Stimulated activated naive CD8-positive, alpha-beta T cell treated with anti-CD3 and anti-CD28 coated beads, Interleukin-15, amount 100 ng/mL, for 72 hours (primary cell): ENCODE measurements at regions not wholly inside any gene's neighbourhood (a gene's known extent, or its start where the extent isn't known, plus 50 kb on each side); places are given as distances from the start of the nearest gene placed in this dataset.

ENCODE experiments used
- ATAC-seq: fragments of 150-1000 bp; cut with Tn5 transposase; 2 replicates; pipeline ENCODE4 v1.10.0; 2021; ENCODE audit warnings: mild to moderate bottlenecking, moderate library complexity
- DNase-seq, 2 donors: peaks; one replicate each; pipeline ENCODE4 v3.0.0; 2021 to 2022
- H3K27ac Mint-ChIP-seq, 2 donors: one replicate each; pipeline ENCODE4 v1.8.0; 2022; ENCODE audit warnings: mild to moderate bottlenecking in 2 of 2, mixed read lengths in 2 of 2, moderate library complexity in 2 of 2
- H3K27me3 Mint-ChIP-seq: one replicate; pipeline ENCODE4 v1.8.0; 2022; ENCODE audit warnings: mixed read lengths
- H3K4me1 Mint-ChIP-seq: one replicate; pipeline ENCODE4 v1.8.0; 2022; ENCODE audit warnings: mild to moderate bottlenecking, mixed read lengths
- H3K4me3 Mint-ChIP-seq, 2 donors: one replicate each; pipeline ENCODE4 v1.8.0; 2022; ENCODE audit warnings: mild to moderate bottlenecking in 2 of 2, mixed read lengths in 2 of 2, moderate library complexity in 1 of 2
- H3K9me3 Mint-ChIP-seq, 2 donors: one replicate each; pipeline ENCODE4 v1.8.0; 2022; ENCODE audit warnings: mixed read lengths in 2 of 2

DNA sequence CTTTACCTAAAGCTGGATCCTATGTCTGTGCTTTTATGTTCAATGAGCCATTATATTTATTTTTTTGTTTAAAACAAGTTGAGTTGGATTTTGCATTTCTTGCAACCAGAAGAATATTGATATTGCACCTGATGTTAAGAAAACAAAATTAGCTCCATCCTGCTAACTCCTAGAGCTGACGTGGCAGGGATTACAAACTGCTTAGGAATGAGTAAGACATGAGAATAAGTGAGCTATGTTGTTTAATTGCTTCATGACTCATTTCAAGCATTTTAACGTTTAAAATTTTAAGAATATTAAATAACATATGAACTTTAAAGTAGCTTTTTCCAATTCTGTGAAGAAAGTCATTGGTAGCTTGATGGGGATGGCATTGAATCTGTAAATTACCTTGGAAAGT is 663.5 kb downstream of the EPM2A start:
- Mint-ChIP-seq H3K27me3 (peaks cover 28% of the 10 kb centered on the region), H3K4me3 (no peak overlapping the region), H3K27ac (no peak overlapping the region), H3K9me3 (no peaks in the 10 kb centered on the region), H3K4me1 (no peaks in the 10 kb centered on the region)
- ATAC-seq, result no peak
- DNase-seq, result no peak

DNA sequence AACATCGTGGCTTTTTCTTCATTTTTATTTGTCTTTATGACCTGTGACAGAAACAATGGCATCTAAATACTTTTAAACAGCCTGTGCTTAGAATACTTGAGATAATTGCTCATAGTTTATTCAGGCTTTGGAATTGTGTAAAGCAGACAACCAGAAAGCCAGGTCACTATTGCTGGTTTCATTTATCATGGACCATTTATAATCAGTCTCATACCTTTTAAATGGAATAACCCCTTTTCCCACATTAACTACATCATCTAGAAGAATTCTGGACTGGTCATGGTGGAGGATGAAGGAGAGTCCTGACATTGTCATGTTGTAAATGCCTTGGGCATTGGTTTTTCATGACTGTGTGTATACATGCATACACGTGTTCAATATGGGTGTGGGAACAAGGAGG is 661.5 kb downstream of the EPM2A start:
- DNase-seq (no peak), ATAC-seq (no peak)
- H3K4me1 Mint-ChIP-seq, result no peaks in the 10 kb centered on the region
- H3K27ac Mint-ChIP-seq, result no peak overlapping the region
- no peaks in the 10 kb centered on the region for H3K9me3 Mint-ChIP-seq
- H3K27me3 Mint-ChIP-seq, result peaks cover 16% of the 10 kb centered on the region
- no peak overlapping the region for H3K4me3 Mint-ChIP-seq

DNA sequence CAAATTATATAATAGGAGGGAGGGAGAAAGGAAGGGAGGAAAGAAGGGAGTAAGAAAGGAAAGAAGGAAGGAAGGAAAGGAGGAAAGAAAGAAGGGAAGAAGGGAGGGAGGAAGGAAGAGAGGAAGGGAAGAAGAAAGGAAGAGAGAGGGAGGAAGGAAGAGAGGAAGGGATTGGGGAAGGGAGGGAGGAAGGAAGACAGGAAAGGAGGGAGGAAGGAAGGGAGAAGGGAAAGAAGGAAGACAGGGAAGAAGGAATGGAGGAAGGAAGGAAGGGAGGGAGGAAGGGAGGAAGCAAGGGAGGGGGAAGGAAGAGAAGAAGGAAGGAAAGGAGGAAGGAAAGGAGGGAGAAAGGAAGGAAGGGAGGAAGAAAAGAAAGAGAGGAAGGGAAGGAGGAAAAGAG is 660.5 kb downstream of the EPM2A start:
- no peak for ATAC-seq
- Mint-ChIP-seq H3K27ac (peak overlapping the region in 1 of 2 donors; percentile 7), H3K4me3 (no peak overlapping the region), H3K27me3 (peaks cover 8% of the 10 kb centered on the region), H3K9me3 (no peaks in the 10 kb centered on the region), H3K4me1 (no peaks in the 10 kb centered on the region)
- no peak for DNase-seq

DNA sequence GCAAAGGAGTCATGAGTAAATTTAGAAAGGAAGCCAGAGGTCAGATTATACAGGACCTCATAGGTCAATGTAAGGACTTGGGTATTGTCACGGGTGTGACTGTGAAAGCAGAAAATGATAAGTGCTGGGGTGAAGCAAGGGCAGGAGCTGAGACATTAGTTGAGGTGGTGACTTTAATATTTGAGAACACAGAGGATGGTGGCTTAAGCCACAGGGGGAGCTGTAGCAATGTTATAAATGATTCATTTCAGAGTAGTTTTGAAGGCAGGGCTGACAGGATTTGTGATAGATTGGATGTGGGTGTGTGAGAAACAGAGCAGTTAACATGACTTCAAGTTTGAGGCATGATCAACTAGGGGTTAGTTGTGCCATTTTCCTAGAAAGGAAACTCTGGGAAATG is 659.9 kb downstream of the EPM2A start:
- H3K27me3 Mint-ChIP-seq, result peaks cover 8% of the 10 kb centered on the region
- DNase-seq (no peak), ATAC-seq (peak; percentile 20)
- H3K27ac Mint-ChIP-seq, result peak overlapping the region in 1 of 2 donors; percentile 2
- no peak overlapping the region for H3K4me3 Mint-ChIP-seq
- no peaks in the 10 kb centered on the region for H3K4me1 Mint-ChIP-seq
- H3K9me3 Mint-ChIP-seq, result no peaks in the 10 kb centered on the region

DNA sequence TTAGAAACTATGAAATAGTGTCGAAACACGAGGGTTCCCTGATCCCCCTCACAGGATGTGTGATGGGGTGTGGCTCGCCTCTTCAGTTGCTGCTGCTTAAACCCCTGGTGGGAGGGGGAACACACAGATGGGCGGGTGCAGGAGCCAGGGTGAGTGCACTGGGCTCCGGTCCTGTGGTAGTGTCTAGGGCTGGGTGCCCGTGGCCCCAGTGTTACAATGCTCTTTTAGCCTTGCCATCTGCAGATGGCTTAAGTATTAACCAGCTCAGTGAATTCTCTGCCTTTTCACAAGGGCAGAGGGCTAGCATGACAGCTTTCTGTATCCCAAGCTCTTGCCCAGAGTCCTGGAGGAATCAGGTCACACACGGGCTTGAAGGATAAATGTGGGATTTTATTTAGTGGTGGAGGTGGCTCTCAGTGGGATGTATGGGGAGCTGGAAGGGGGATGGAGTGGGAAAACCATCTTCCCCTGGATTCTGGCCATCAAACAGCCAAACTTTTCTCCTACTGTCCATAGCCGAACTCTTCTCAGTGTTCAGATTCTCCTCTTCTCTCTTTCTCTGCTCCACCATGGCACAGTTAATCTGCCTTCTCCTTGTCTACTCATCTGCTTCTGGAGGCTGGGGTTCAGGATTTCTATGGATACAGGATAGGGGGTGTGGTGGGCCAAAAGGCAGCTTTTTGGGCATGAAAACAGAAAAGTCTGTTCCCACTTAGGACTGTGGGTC is 659.0 kb downstream of the EPM2A start:
- no peak for ATAC-seq
- Mint-ChIP-seq H3K27ac (no peak overlapping the region), H3K4me1 (no peaks in the 10 kb centered on the region), H3K9me3 (no peaks in the 10 kb centered on the region), H3K4me3 (no peak overlapping the region), H3K27me3 (peaks cover 8% of the 10 kb centered on the region)
- DNase-seq, result no peak

DNA sequence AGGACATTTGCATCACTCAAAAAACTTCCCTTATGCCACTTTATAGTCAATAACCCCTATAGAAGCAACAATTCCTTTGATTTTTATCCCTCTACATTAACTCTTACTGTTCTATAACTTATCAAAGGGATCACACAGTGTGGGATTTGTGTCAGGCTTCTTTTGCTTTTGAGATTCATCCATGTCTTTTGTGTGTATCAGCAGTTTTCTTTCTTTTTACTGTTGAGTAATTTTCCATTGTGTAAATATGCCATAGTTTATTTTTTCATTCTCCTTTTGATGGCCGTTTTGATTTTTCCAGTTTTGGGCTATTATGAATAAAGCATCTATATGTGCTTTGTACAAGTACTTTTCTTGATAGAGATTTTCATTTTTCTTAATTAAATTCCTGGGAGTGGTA is 657.9 kb downstream of the EPM2A start:
- ATAC-seq (no peak), DNase-seq (no peak)
- no peaks in the 10 kb centered on the region for H3K9me3 Mint-ChIP-seq
- no peak overlapping the region for H3K4me3 Mint-ChIP-seq
- H3K27ac Mint-ChIP-seq, result no peak overlapping the region
- no peaks in the 10 kb centered on the region for H3K4me1 Mint-ChIP-seq
- H3K27me3 Mint-ChIP-seq, result peaks cover 8% of the 10 kb centered on the region

DNA sequence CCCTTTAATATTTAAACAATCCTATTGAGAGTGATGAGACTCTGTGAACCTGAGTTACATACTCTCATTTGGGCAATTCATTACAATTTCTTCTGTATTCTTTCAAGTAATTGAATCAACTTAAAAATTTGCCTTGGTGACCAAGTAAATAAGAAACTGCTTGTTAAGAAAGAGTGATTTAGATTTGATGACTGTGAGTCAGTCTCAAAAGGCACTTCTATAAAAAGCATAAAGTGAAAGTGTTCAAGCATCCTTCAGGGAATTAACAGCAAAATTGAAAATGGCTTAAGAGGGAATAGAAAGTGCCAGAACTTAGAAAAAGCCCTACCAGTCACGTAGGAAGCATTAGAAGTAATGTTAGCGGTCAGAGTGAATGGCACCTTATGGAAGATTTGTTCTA is 654.7 kb downstream of the EPM2A start:
- H3K27me3 Mint-ChIP-seq, result peaks cover 8% of the 10 kb centered on the region
- no peaks in the 10 kb centered on the region for H3K9me3 Mint-ChIP-seq
- no peak overlapping the region for H3K4me3 Mint-ChIP-seq
- ATAC-seq (no peak), DNase-seq (no peak)
- no peak overlapping the region for H3K27ac Mint-ChIP-seq
- no peaks in the 10 kb centered on the region for H3K4me1 Mint-ChIP-seq

DNA sequence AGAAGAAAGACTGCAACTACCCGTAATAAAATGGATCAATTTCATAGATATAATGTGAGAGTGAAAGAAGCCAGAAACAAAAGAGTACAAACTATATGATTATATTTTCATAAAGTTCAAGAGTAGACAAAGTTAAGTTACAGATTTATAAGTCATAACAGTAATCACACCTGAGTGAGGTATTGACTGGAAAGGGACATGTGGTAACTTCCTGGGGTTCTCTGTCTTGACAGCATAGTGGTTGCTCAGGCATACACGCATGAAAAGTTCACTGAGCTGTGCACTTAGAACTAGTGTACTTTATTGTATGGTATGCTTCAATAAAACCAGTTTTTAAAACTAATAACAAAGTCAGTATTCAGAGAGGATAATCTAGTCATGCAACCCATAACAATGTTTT is 653.6 kb downstream of the EPM2A start:
- H3K4me1 Mint-ChIP-seq, result no peaks in the 10 kb centered on the region
- H3K27me3 Mint-ChIP-seq, result peaks cover 8% of the 10 kb centered on the region
- H3K4me3 Mint-ChIP-seq, result no peak overlapping the region
- DNase-seq (no peak), ATAC-seq (no peak)
- H3K27ac Mint-ChIP-seq, result no peak overlapping the region
- H3K9me3 Mint-ChIP-seq, result no peaks in the 10 kb centered on the region

DNA sequence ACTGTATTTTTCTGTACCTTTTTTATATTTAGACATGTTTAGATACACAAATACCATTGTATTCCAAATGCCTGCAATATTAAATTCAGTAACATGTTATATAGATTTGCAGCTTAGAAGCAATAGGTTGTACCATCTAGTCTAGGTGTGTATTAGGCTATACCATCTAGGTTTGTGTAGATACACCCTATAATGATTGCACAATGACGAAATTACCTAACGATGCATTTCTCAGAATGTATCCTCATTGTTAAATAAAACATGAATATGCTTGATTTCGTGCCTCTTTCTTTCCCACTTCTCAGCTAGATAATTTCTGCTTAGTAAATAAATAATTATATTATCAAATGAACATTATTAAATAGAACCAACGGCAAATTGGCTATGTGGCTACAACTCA is 653.0 kb downstream of the EPM2A start:
- no peak for DNase-seq
- Mint-ChIP-seq H3K27ac (no peak overlapping the region), H3K9me3 (no peaks in the 10 kb centered on the region), H3K27me3 (peaks cover 8% of the 10 kb centered on the region), H3K4me1 (no peaks in the 10 kb centered on the region), H3K4me3 (no peak overlapping the region)
- no peak for ATAC-seq

DNA sequence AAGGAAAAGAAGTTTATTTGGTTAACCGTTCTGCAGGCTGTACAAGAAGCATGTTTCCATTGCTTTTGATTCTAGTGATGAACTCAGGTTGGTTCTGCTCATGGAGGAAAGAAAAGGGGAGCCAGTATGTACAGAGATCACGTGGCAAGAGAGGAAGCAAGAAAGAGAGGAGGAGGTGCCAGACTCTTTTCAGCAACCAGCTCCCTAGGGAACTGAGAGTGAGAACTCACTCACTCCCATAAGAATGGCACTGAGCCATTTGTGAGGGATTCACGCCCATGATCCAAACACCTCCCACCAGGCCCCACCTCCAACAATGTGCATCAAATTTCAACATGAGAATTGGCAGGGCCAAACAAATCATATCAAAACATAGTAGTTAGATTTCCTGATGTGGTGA is 649.1 kb downstream of the EPM2A start:
- H3K9me3 Mint-ChIP-seq, result no peaks in the 10 kb centered on the region
- ATAC-seq (no peak), DNase-seq (no peak)
- no peaks in the 10 kb centered on the region for H3K4me1 Mint-ChIP-seq
- no peak overlapping the region for H3K27ac Mint-ChIP-seq
- peaks cover 16% of the 10 kb centered on the region for H3K27me3 Mint-ChIP-seq
- H3K4me3 Mint-ChIP-seq, result no peak overlapping the region

DNA sequence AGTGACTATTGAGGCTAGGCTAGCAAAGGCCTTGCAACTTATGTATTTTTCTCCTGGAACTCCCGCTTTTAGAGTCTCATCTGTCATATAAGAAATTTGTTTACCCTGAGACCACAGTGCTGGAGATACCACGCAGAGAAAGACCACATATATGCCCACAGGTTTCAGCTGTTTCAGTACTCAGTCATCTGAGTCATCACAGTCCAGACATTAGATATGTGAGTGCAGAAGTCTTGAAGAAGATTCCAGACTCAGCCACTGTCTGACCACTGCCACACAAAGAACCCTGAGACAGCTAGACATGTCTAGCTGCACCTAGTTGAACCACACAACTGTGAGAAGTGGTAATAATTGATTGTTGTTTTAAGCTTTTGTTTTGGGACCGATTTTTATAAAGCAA is 648.3 kb downstream of the EPM2A start:
- Mint-ChIP-seq H3K4me3 (no peak overlapping the region), H3K4me1 (no peaks in the 10 kb centered on the region), H3K27ac (no peak overlapping the region), H3K9me3 (no peaks in the 10 kb centered on the region), H3K27me3 (peaks cover 16% of the 10 kb centered on the region)
- DNase-seq (no peak), ATAC-seq (peak; percentile 70)

DNA sequence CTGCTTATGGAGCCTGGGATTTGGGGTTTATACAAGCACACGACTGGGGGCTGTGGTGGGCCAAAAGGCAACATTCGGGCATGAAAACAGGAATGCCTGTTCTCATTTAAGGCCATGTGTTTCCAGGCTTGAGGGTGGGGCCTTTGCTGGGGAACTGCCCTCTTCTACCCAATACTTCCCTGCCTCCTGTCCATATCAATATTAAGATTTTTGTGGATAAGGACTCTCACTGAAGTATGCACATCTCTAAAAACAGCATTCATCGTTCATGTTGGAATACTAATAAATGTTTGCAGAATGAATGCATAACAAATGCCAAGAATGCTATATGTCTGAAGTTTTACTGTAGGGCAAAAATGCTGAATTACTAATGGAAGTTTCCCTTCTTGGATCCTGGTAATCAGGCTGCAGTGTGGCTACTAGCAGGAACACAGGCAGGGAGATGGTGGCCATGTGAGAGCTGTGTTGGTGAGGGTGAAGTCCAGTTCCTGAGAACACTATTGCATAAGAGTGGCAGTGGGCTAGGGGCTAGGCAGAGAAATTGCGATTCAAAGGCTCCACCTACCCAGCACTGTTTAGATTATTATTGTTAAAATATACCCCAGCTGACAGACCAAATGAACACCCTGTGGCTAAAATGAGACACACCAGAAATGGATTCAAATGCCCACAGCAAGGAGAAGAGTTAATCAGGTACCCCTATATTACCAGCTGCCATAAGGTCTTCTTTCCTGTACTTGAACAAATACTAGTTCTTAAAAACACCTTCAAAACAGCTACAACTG is 644.3 kb downstream of the EPM2A start:
- H3K4me3 Mint-ChIP-seq, result no peak overlapping the region
- no peaks in the 10 kb centered on the region for H3K9me3 Mint-ChIP-seq
- H3K4me1 Mint-ChIP-seq, result no peaks in the 10 kb centered on the region
- H3K27ac Mint-ChIP-seq, result no peak overlapping the region
- H3K27me3 Mint-ChIP-seq, result peaks cover 8% of the 10 kb centered on the region
- no peak for DNase-seq
- ATAC-seq, result no peak

DNA sequence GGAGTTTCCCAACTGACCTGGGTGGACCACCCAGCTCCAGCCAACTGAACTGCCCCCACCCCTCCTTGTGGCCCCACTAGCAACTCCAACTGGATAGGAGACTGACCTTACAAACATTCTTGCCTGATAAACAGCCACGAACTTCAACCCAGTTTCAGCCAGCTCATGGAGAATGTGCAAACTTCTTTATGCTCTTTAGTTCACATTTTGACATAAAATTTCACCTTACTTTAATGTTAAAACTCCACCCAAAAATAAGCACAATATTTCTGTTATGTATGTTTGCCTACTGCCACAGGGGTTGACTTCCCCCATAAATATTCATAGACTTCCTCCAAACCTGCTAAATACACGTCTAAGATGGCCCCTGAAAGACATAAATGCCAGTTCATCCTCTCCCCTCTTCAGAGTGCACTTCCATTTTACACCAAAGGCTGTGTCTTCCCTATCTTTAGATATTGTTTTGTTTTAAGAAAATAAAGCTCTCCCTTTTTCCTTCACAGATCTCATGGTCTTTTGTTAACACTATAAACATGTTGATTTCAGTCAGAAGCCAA is 643.7 kb downstream of the EPM2A start:
- Mint-ChIP-seq H3K4me1 (no peaks in the 10 kb centered on the region), H3K27ac (peak overlapping the region in 1 of 2 donors; percentile 47), H3K27me3 (peaks cover 8% of the 10 kb centered on the region), H3K9me3 (peaks cover 2% of the 10 kb centered on the region in 2 donors), H3K4me3 (no peak overlapping the region)
- DNase-seq (no peak), ATAC-seq (no peak)

DNA sequence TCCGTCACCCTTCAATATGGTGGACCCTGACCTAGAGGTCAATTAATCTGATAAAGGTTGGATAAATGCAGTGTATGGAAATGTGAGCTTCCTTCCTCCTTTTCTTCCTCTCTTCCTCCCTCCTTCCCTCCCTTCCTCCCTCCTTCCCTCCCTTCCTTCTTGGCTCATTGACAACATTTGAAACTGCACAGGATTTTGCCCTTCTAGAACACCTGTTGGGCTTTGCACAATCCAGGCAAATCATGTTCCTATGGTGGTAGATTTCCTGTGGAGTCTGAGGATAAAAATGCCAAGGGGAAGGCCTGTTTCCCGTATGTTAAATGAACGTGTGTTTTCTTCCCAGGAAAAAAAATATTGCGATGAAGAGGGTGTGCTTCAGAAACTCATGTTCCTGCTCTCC is 642.8 kb downstream of the EPM2A start:
- Mint-ChIP-seq H3K27ac (no peak overlapping the region), H3K4me3 (no peak overlapping the region), H3K27me3 (peaks cover 8% of the 10 kb centered on the region), H3K4me1 (no peaks in the 10 kb centered on the region), H3K9me3 (peaks cover 3 to 11% of the 10 kb centered on the region in 2 donors)
- DNase-seq, result no peak
- no peak for ATAC-seq

DNA sequence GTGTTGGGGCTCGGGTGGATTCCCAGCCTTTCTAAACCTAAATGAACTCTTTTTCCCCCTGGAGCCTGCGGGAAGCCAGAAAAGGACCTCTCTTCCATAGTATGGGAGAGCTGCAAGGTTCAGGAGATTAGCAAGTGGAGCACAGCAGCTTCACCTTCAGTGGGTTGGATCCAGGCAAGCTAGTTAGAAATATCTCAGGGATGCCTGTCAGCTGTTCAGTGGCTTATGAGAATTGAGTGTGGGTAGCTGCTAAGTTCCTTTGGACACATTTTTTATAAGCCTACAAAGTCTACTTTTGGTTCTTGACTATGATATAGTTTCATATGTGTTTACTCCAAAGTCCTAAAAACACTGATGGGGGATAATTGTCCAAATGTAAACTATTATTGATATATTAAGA is 642.1 kb downstream of the EPM2A start:
- peaks cover 8% of the 10 kb centered on the region for H3K27me3 Mint-ChIP-seq
- H3K4me1 Mint-ChIP-seq, result no peaks in the 10 kb centered on the region
- ATAC-seq, result no peak
- DNase-seq, result no peak
- H3K9me3 Mint-ChIP-seq, result peaks cover 3 to 18% of the 10 kb centered on the region in 2 donors
- H3K4me3 Mint-ChIP-seq, result no peak overlapping the region
- H3K27ac Mint-ChIP-seq, result no peak overlapping the region

DNA sequence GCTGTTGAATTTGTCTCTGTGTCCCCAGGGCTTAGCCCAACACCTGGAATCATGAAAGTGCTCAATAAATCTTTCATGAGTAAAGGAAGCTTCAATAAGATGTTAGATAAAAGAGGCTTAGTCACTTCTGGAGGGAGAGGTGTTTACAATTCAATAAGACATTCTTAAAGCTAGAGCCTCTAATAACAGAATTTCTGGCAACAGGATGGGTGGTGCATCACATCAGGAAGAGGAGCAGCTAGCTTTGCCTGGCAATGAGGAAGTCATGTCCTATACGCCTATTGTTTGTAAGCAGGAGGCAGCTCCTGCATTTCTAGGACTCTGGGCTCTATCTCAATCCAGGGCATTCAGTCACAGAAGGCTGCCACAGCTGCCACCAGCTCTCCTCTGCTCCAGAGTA is 638.5 kb downstream of the EPM2A start:
- Mint-ChIP-seq H3K27me3 (no peaks in the 10 kb centered on the region), H3K9me3 (peaks cover 3 to 33% of the 10 kb centered on the region in 2 donors), H3K4me3 (no peak overlapping the region), H3K27ac (no peak overlapping the region), H3K4me1 (no peaks in the 10 kb centered on the region)
- DNase-seq (no peak), ATAC-seq (no peak)
